Neural cell (in vitro differentiated cells): ENCODE measurements at regions not wholly inside any gene's neighbourhood (a gene's known extent, or its start where the extent isn't known, plus 50 kb on each side); places are given as distances from the start of the nearest gene placed in this dataset.

ENCODE experiments used
- H2AFZ ChIP-seq: fragments of 200-600, 300-800 bp; sonication (generic), shearing (Covaris generic); 2 replicates; pipeline ENCODE4 v1.6.0; 2014; ENCODE audit warnings: low read depth, mild to moderate bottlenecking, antibody characterized with exemption, low read length, moderate library complexity
- H3F3A ChIP-seq: fragments of 200-600 bp; shearing (Covaris generic); 2 replicates; pipeline ENCODE4 v1.6.1; 2016; ENCODE audit warnings: mild to moderate bottlenecking, moderate library complexity, mixed read lengths, antibody characterized with exemption, low read length; ENCODE audit not compliant: insufficient read depth, poor library complexity, severe bottlenecking
- H3K27ac ChIP-seq: fragments of 200-600, 300-800 bp; sonication (generic), shearing (Covaris generic); 2 replicates; pipeline ENCODE4 v1.5.1; 2014; ENCODE audit warnings: mild to moderate bottlenecking, low read length, moderate library complexity
- H3K27me3 ChIP-seq: fragments of 300-800, 200-600 bp; sonication (generic), shearing (Covaris generic); 2 replicates; pipeline ENCODE4 v1.6.0; 2014; ENCODE audit warnings: mild to moderate bottlenecking, low read depth, low read length, moderate library complexity; ENCODE audit not compliant: insufficient read depth
- H3K36me3 ChIP-seq: fragments of 300-800, 200-600 bp; sonication (generic), shearing (Covaris generic); 2 replicates; pipeline ENCODE4 v1.5.1; 2014; ENCODE audit warnings: mild to moderate bottlenecking, antibody characterized with exemption, low read length, moderate library complexity; ENCODE audit not compliant: insufficient read depth
- H3K4me2 ChIP-seq: fragments of 300-800, 200-600 bp; sonication (generic), shearing (Covaris generic); 2 replicates; pipeline ENCODE4 v1.6.0; 2014; ENCODE audit warnings: mild to moderate bottlenecking, low read length
- H3K4me3 ChIP-seq: fragments of 300-800, 200-600 bp; sonication (generic), shearing (Covaris generic); 2 replicates; pipeline ENCODE4 v1.5.1; 2014; ENCODE audit warnings: mild to moderate bottlenecking, low read length, moderate library complexity
- H3K79me2 ChIP-seq: fragments of 200-600 bp; shearing (Covaris generic); replicated peaks from 2 replicates; pipeline ENCODE4 v1.6.0; 2014; ENCODE audit warnings: mild to moderate bottlenecking, low read length, moderate library complexity; ENCODE audit not compliant: insufficient read depth
- H3K9ac ChIP-seq: fragments of 300-800, 200-600 bp; sonication (generic), shearing (Covaris generic); 2 replicates; pipeline ENCODE4 v1.6.1; 2016; ENCODE audit warnings: mild to moderate bottlenecking, low read length, mixed read lengths
- H3K9me2 ChIP-seq: fragments of 200-600 bp; shearing (Covaris generic); 2 replicates; pipeline ENCODE4 v1.6.1; 2016; ENCODE audit warnings: mild to moderate bottlenecking, low read length, mixed read lengths; ENCODE audit not compliant: insufficient read depth
- H3K9me3 ChIP-seq: fragments of 200-600, 300-800 bp; sonication (generic), shearing (Covaris generic); 2 replicates; pipeline ENCODE4 v1.6.1; 2016; ENCODE audit warnings: mild to moderate bottlenecking, mixed run types, low read length, moderate library complexity, mixed read lengths
- H4K20me1 ChIP-seq: fragments of 200-600 bp; shearing (Covaris generic); 2 replicates; pipeline ENCODE4 v1.6.1; 2016; ENCODE audit warnings: mild to moderate bottlenecking, mixed run types; ENCODE audit not compliant: insufficient read depth
- CTCF ChIP-seq: fragments of 450-650 bp; IDR thresholded peaks from 2 replicates; pipeline ENCODE4 v1.5.1; 2014; ENCODE audit warnings: antibody characterized with exemption, mild to moderate bottlenecking, moderate library complexity; ENCODE audit not compliant: poor library complexity, severe bottlenecking
- EP300 ChIP-seq: fragments of 450-650 bp; conservative IDR thresholded peaks from 2 replicates; pipeline ENCODE4 v1.6.1; 2014; ENCODE audit warnings: antibody characterized with exemption, mild to moderate bottlenecking, moderate library complexity; ENCODE audit not compliant: poor library complexity, severe bottlenecking
- EZH2 ChIP-seq: fragments of 200-600, 300-800 bp; shearing (Covaris generic), sonication (generic); IDR thresholded peaks from 2 replicates; pipeline ENCODE4 v1.6.1; 2014; ENCODE audit warnings: antibody characterized with exemption, low read length, borderline replicate concordance, mild to moderate bottlenecking; ENCODE audit not compliant: insufficient read depth, poor library complexity, severe bottlenecking
- MXI1 ChIP-seq: fragments of 450-650 bp; conservative IDR thresholded peaks from 2 replicates; pipeline ENCODE4 v1.6.1; 2014; ENCODE audit warnings: antibody characterized with exemption, mild to moderate bottlenecking; ENCODE audit not compliant: poor library complexity, severe bottlenecking
- POLR2AphosphoS5 ChIP-seq: IDR thresholded peaks from 2 replicates; pipeline ENCODE4 v1.6.1; 2012
- RAD21 ChIP-seq: fragments of 450-650 bp; conservative IDR thresholded peaks from 2 replicates; pipeline ENCODE4 v1.6.1; 2014; ENCODE audit warnings: antibody characterized with exemption, mild to moderate bottlenecking, moderate library complexity
- REST ChIP-seq: IDR thresholded peaks from 2 replicates; pipeline ENCODE4 v1.6.1; 2012; ENCODE audit warnings: borderline replicate concordance
- SMC3 ChIP-seq: fragments of 450-650 bp; conservative IDR thresholded peaks from 2 replicates; pipeline ENCODE4 v1.6.1; 2014; ENCODE audit warnings: antibody characterized with exemption, mild to moderate bottlenecking, moderate library complexity; ENCODE audit not compliant: poor library complexity
- TAF1 ChIP-seq: IDR thresholded peaks from 2 replicates; pipeline ENCODE4 v1.6.1; 2012; ENCODE audit warnings: low read depth

- TF ChIP-seq CTCF: no peak
Measured at GRCh38 chr18:72100465-72101004, 443.6 kb downstream of the CBLN2 start (continued).

GRCh38 chr18:72091369-72091768, 452.8 kb downstream of the CBLN2 start:
- H3K36me3 ChIP-seq: no peaks in the 10 kb centered on the region
- no peak overlapping the region for H2AFZ ChIP-seq
- no peaks in the 10 kb centered on the region for H3K79me2 ChIP-seq
- no peak overlapping the region for H3K4me3 ChIP-seq
- no peak overlapping the region for H3K4me2 ChIP-seq
- no peak overlapping the region for H3K27ac ChIP-seq
- no peaks in the 10 kb centered on the region for H3K9me3 ChIP-seq
- no peaks in the 10 kb centered on the region for H3K27me3 ChIP-seq
- no peak overlapping the region for H3K9ac ChIP-seq
- no peaks in the 10 kb centered on the region for H3K9me2 ChIP-seq
- H4K20me1 ChIP-seq: no peaks in the 10 kb centered on the region
- no peak for TF ChIP-seq REST
- no peak for TF ChIP-seq RAD21
- TF ChIP-seq SMC3: no peak
- TF ChIP-seq CTCF: no peak
- H3F3A ChIP-seq: no peaks in the 10 kb centered on the region

GRCh38 chr18:72089432-72089831, 454.7 kb downstream of the CBLN2 start:
- Histone ChIP-seq H3K27ac (no peak overlapping the region), H3K4me2 (no peak overlapping the region), H3K79me2 (no peaks in the 10 kb centered on the region), H3K9ac (no peak overlapping the region), H3K27me3 (no peaks in the 10 kb centered on the region), H3K36me3 (no peaks in the 10 kb centered on the region), H2AFZ (no peak overlapping the region), H4K20me1 (no peaks in the 10 kb centered on the region), H3K9me3 (no peaks in the 10 kb centered on the region), H3F3A (no peaks in the 10 kb centered on the region), H3K9me2 (no peaks in the 10 kb centered on the region), H3K4me3 (no peak overlapping the region)
- TF ChIP-seq EP300: no peak
- no peak for TF ChIP-seq REST
- TF ChIP-seq SMC3: no peak
- TF ChIP-seq CTCF: no peak
- no peak for TF ChIP-seq POLR2AphosphoS5
- no peak for TF ChIP-seq MXI1
- TF ChIP-seq TAF1: no peak
- no peak for TF ChIP-seq RAD21
- no peak for TF ChIP-seq EZH2
